ENCODE measurements at regions not wholly inside any gene's neighbourhood (a gene's known extent, or its start where the extent isn't known, plus 50 kb on each side); places are given as distances from the start of the nearest gene placed in this dataset.
A peak's percentile ranks its signal among the peaks of the same experiment; 100 is the strongest.
"Not testable (repeated sequence)": the region's sequence is repeated elsewhere in the genome, so short reads cannot be mapped to it uniquely, and the experiment has no call there.

DNA sequence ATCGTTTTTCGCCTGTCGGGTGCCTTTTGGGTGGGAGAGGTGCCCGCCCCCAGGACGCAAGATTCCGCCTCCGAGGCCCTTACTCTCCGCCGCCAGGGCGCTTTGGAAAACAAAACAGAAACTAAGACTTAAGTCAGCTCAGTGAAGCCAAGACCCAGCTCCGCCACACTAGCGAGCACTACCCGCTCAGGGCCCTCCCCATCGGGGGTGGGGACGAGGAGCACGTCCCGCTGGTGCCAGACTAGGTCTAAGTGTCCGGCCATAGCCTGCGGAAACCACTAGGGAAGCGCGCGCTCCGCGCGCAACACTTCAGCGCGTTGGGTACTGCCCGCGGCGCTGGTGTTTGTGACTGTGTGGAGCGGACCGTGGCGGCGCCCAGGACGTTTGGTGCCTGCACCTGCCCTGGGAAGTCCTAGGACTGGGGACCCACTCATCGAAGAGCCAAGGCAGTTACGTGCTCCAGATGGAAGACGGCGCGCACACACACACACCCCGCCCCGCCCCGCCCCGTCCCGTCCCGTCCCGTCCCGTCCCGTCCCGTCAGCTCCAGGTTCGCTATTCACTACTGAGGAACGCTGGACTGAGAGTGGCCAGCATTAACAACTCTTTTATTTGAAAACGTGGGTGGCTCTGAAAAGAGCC is 57.6 kb upstream of the BOLA1 start:
- DNase-seq (ENCODE audit: low read depth) = not testable (repeated sequence)

DNA sequence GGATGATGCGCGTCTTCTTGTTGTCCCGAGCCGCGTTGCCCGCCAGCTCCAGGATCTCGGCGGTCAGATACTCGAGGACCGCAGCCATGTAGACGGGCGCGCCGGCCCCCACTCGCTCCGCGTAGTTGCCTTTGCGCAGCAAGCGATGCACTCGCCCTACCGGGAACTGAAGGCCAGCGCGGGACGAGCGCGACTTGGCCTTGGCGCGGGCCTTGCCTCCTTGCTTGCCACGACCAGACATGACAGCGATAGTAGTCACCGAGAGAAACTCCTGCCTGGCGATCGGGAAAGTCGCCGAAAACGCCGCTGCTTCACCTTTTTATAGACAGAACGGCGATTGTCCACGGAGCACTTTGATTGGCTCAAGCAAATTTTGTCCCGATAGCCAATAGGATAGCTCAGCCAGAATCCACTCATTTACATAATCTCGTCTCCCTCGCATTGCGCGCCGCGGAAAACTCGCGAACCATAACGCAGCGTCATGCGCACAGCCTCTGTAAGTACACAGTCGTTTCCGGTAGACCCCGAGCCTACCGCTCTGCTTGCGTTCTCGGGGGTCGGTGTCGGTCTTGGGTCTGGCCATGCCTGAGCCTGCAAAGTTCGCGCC is 56.8 kb upstream of the BOLA1 start:
- not testable (repeated sequence) for DNase-seq (ENCODE audit: low read depth)

- peak; percentile 36 for DNase-seq (ENCODE audit: low read depth)
Measured at GRCh38 chr1:149843431-149844041, 55.8 kb upstream of the BOLA1 start.

GRCh38 chr1:149844101-149844500 is 55.3 kb upstream of the BOLA1 start:
- DNase-seq (ENCODE audit: low read depth) = peak; percentile 89

GRCh38 chr1:149844650-149845255 is 54.6 kb upstream of the BOLA1 start:
- no peak for DNase-seq (ENCODE audit: low read depth)

DNA sequence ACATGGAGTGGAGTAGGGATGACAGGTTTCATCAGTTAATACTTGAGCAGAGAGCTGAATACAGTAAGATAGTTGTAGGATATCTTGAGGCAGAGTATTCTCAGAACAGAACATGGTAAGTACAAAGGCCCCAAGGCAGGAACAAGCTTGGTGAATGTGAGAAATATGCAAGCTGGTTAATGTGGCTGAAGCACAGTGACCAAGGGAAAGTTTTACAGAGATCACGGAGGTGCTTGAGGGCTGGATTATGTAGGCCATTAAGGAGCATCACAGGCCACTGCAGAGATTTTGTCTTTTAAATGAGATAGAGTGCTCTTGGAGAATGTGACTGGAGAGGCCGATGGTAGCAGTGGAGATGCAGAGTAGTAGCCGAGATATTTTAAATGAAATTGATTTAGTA is 54.0 kb upstream of the BOLA1 start:
- DNase-seq (ENCODE audit: low read depth) = no peak

DNA sequence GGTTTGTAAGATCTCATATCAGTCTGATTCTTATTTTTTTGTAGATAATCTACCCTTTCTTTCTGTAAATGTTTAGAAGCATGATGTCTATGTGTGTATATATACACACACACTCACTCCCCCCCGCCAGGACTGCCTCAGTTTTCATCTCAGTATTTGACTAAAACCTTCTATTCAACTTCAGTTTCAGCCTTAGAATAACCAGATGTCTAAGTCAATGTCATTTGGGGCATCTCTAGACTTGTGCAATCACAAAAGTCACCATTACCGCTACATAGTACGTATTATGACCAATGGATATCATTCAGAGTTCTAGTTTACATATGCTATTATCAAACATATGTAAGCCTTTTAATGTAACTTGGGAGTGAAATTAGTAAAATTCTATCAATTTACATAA is 53.3 kb upstream of the BOLA1 start:
- no peak for DNase-seq (ENCODE audit: low read depth)

DNA sequence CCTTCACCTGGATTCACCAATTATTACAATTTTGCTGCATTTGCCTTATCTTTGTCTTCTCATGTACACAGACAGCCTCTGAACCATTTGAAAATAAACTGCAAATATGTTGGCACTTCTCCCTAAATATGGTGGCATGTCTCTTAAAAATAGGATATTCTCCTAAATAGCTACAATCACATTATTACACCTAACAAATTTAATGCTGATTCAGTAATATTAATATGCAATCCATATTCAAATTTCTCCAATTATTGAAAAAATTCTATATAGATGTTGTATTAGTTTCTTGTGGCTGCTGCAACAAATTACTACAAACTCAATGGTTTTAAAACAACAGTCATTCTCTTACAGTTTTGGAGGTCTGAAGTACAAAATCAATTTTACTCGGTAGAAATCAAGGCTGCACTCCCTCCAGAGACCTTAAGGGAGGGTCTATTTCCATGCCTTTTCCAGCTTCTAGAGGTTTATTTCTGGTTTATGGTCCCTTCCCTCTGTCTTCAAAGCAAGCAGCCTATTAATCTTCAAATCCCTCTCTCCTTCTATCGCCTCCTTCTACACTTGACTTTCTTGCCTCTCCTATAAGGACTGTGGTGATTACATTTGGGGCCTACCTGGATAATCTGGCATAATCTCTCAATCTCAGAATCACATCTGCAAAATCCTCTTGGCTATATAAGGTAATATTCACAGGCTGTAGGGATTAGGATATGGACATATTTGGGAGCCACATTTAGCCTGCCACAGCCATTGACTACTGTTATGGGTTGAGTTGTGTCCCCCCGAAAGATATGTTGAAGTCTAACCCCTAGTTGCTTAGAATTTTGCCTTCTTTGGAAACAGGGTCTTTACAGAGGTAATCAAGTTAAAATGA is 52.5 kb upstream of the BOLA1 start:
- DNase-seq (ENCODE audit: low read depth) = no peak

DNA sequence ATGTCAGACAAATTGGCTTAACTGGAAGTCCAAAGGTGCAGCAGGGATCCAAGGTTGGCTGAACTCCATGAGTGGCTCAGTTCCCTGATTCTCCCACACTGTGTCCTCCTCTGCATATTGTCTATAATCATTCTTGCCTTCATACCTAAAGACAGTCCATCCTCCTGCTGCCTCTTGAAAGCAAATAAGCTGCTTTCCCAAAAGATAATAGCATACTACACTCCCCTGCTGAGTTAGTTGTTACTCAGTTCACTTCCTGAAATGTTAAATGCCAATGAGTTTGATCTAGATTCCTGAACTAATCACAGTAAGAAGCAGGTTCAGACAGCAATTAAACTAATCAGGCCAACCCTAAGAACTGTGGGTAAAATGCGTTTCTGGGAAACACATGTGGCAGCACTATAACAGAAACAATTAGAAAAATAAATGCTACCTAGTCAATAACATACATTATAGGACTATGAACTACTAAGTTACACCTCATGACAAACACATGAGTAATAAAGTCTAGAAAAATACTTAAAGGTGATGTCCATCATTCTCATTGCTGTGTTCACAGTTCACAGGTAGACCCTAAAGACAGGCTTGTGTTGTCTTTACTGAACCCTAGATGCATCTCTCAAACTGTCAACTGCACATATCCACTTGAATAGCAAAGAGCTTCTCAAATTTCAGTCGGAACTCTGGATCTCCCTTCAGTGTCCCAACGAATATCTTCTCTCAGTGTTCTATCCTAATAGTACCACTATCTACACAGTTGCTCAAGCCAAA is 50.8 kb upstream of the BOLA1 start:
- peak; percentile 32 for DNase-seq (ENCODE audit: low read depth)

- no peak for DNase-seq (ENCODE audit: low read depth)
Measured at GRCh38 chr1:149849111-149849946, 50.0 kb upstream of the BOLA1 start.
